ENCODE measurements at regions not wholly inside any gene's neighbourhood (a gene's known extent, or its start where the extent isn't known, plus 50 kb on each side); places are given as distances from the start of the nearest gene placed in this dataset.

GRCh38 chrX:110414273-110414672, 55.6 kb downstream of the RTL9 start:
- intact Hi-C loops (cut with DNase I; ENCODE audit: low total_unique reads): no loop called here
- in situ Hi-C loops (cut with MboI; ENCODE audit: low sequenced_read_pairs in 4 of 4): loop anchor here (5.0 to 25.0 kb wide), 2 partner anchors 257 to 502 kb away; no protein-coding TSS in a partner anchor

GRCh38 chrX:110414679-110415439, 56.2 kb downstream of the RTL9 start:
- DNase-seq (no peak), ATAC-seq (no peak)
- H3K4me3 ChIP-seq: no peak overlapping the region
- H3K4me1 ChIP-seq: no peaks in the 10 kb centered on the region
- H3K36me3 ChIP-seq: no peaks in the 10 kb centered on the region
- no peaks in the 10 kb centered on the region for H3K27me3 ChIP-seq
- intact Hi-C loops (cut with DNase I; ENCODE audit: low total_unique reads): no loop called here
- H3K27ac ChIP-seq: no peak overlapping the region
- in situ Hi-C loops (cut with MboI; ENCODE audit: low sequenced_read_pairs in 4 of 4): loop anchor here (5.0 to 25.0 kb wide), 2 partner anchors 258 to 503 kb away; no protein-coding TSS in a partner anchor
- TF ChIP-seq POLR2A (IDR thresholded peaks at IDR 0.05) (no peak), CTCF (IDR thresholded peaks at IDR 0.05 in 4 of 5, conservative IDR thresholded peaks at IDR 0.05 in 1 of 5) (no peak)
- no peaks in the 10 kb centered on the region for H3K9me3 ChIP-seq

More at GRCh38 chrX:110414273-110414672, 55.6 kb downstream of the RTL9 start:
- no peaks in the 10 kb centered on the region for H3K27me3 ChIP-seq
- no peaks in the 10 kb centered on the region for H3K4me1 ChIP-seq
- H3K27ac ChIP-seq: no peak overlapping the region
- DNase-seq (no peak), ATAC-seq (no peak)
- H3K4me3 ChIP-seq: no peak overlapping the region
- TF ChIP-seq POLR2A (IDR thresholded peaks at IDR 0.05) (no peak), CTCF (IDR thresholded peaks at IDR 0.05 in 4 of 5, conservative IDR thresholded peaks at IDR 0.05 in 1 of 5) (no peak)
- H3K9me3 ChIP-seq: no peaks in the 10 kb centered on the region
- no peaks in the 10 kb centered on the region for H3K36me3 ChIP-seq

- Histone ChIP-seq H3K27ac (no peak overlapping the region), H3K36me3 (no peaks in the 10 kb centered on the region), H3K9me3 (no peaks in the 10 kb centered on the region), H3K27me3 (no peaks in the 10 kb centered on the region), H3K4me1 (no peaks in the 10 kb centered on the region), H3K4me3 (no peak overlapping the region)
- ATAC-seq (no peak), DNase-seq (no peak)
- intact Hi-C loops (cut with DNase I; ENCODE audit: low total_unique reads): no loop called here
- in situ Hi-C loops (cut with MboI; ENCODE audit: low sequenced_read_pairs in 4 of 4): loop anchor here (25.0 kb wide), 1 partner anchor 503 kb away; no protein-coding TSS in a partner anchor
- TF ChIP-seq CTCF (IDR thresholded peaks at IDR 0.05 in 4 of 5, conservative IDR thresholded peaks at IDR 0.05 in 1 of 5) (no peak), POLR2A (IDR thresholded peaks at IDR 0.05) (no peak)
Observed at GRCh38 chrX:110415440-110416170, 57.0 kb downstream of the RTL9 start.

GRCh38 chrX:110417128-110417527, 58.5 kb downstream of the RTL9 start:
- TF ChIP-seq POLR2A (IDR thresholded peaks at IDR 0.05) (no peak), CTCF (IDR thresholded peaks at IDR 0.05 in 4 of 5, conservative IDR thresholded peaks at IDR 0.05 in 1 of 5) (no peak)
- no peaks in the 10 kb centered on the region for H3K36me3 ChIP-seq
- H3K27ac ChIP-seq: no peak overlapping the region
- H3K9me3 ChIP-seq: no peaks in the 10 kb centered on the region
- no peak overlapping the region for H3K4me3 ChIP-seq
- H3K27me3 ChIP-seq: no peaks in the 10 kb centered on the region
- in situ Hi-C loops (cut with MboI; ENCODE audit: low sequenced_read_pairs in 4 of 4): loop anchor here (25.0 kb wide), 1 partner anchor 505 kb away; no protein-coding TSS in a partner anchor
- H3K4me1 ChIP-seq: no peaks in the 10 kb centered on the region
- DNase-seq: no peak
- intact Hi-C loops (cut with DNase I; ENCODE audit: low total_unique reads): no loop called here
- ATAC-seq: no peak
